ENCODE measurements at regions not wholly inside any gene's neighbourhood (a gene's known extent, or its start where the extent isn't known, plus 50 kb on each side); places are given as distances from the start of the nearest gene placed in this dataset.

DNA sequence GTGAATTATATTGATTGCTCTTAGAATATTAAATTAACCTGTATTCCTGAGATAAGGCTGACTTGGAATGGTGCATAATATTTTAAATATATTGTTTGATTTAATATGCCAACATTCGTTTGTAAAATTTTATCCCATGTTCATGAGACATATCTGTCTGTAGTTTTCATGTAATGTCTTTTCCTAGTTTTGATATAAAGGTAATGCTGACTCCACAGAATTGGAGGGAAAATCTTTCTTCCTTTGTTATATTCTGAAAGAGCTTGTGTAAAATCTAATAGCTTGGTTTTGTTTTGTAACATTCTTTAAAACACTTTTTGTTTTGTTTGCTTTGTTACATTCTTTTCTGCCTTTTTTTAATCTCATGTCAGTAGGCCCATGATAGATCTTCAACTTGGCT, 657.0 kb downstream of the DNAJB9 start:
- no peaks in the 10 kb centered on the region for H3K4me1 ChIP-seq
- H3K9me3 ChIP-seq: no peaks in the 10 kb centered on the region
- H3K27ac ChIP-seq: no peak overlapping the region
- in situ Hi-C loops (cut with MboI; ENCODE audit: low sequenced_read_pairs in 4 of 4): no loop called here
- H3K36me3 ChIP-seq: no peaks in the 10 kb centered on the region
- H3K27me3 ChIP-seq: no peaks in the 10 kb centered on the region
- DNase-seq (no peak), ATAC-seq (no peak)
- H3K4me3 ChIP-seq: no peak overlapping the region
- intact Hi-C loops (cut with DNase I; ENCODE audit: low total_unique reads): no loop called here
- TF ChIP-seq CTCF (IDR thresholded peaks at IDR 0.05 in 4 of 5, conservative IDR thresholded peaks at IDR 0.05 in 1 of 5) (no peak), POLR2A (IDR thresholded peaks at IDR 0.05) (no peak)

DNA sequence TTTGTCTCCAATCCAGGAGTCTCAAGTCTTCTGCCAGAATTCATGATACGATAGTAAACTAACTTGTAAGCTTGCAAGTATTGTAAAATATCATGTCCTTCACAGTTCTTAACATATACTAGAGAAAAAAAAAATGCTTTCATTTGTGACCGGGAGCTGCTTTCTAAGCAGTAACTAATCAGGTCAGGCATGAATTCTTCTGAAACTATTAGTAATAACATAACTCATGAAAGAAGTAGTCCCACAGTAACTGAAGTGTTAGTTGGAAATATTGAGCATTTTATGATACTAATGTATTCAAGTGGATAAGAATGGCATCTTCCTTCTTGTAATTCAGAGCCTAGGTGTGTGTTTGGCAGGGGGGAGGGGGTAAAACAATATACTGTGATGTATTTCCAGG, 665.6 kb downstream of the DNAJB9 start:
- DNase-seq (no peak), ATAC-seq (no peak)
- H3K4me1 ChIP-seq: no peaks in the 10 kb centered on the region
- TF ChIP-seq POLR2A (IDR thresholded peaks at IDR 0.05): no peak
- no peak for TF ChIP-seq CTCF (IDR thresholded peaks at IDR 0.05 in 4 of 5, conservative IDR thresholded peaks at IDR 0.05 in 1 of 5)
- intact Hi-C loops (cut with DNase I; ENCODE audit: low total_unique reads) (no loop called here), in situ Hi-C loops (cut with MboI; ENCODE audit: low sequenced_read_pairs in 4 of 4) (no loop called here)
- no peaks in the 10 kb centered on the region for H3K36me3 ChIP-seq
- H3K27me3 ChIP-seq: no peaks in the 10 kb centered on the region
- no peak overlapping the region for H3K4me3 ChIP-seq
- no peak overlapping the region for H3K27ac ChIP-seq
- no peaks in the 10 kb centered on the region for H3K9me3 ChIP-seq

DNA sequence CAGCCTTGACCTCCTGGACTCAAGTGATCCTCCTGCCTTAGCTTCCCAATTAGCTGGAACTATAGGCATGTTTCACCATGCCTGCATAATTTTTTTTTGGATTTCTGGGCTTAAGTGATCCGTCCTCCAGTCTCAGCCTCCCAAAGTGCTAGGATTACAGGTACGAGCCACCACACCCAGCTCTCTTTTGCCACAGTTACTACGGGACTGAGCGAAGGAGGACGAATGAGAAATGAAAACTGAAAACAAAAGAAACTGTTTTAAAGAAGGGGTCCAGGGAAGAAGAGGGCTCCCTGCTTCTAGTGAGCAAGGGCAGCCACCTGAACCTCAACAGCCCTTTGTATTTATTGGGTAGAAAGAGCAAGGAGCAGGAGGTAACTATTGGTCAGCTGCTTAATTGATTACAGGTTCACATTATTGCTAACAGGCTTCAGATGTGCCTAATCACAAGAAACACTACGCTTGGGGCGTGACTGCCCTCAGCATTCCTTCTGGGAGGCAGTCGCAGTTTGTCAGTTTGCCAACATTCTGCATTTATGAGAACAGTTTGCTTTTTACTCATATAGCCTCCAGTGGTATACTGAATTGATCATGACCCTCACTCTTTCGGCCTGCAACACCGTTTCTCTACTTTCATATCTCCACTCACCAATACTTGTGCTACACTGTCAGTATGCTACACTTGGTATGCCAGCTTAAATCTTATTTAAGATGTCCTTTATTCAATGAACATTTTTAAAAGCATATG, 676.8 kb downstream of the DNAJB9 start:
- Histone ChIP-seq H3K4me1 (no peaks in the 10 kb centered on the region), H3K27me3 (no peaks in the 10 kb centered on the region), H3K9me3 (no peaks in the 10 kb centered on the region), H3K4me3 (no peak overlapping the region), H3K27ac (no peak overlapping the region), H3K36me3 (no peaks in the 10 kb centered on the region)
- no peak for DNase-seq
- TF ChIP-seq CTCF (IDR thresholded peaks at IDR 0.05 in 4 of 5, conservative IDR thresholded peaks at IDR 0.05 in 1 of 5) (no peak), POLR2A (IDR thresholded peaks at IDR 0.05) (no peak)
- in situ Hi-C loops (cut with MboI; ENCODE audit: low sequenced_read_pairs in 4 of 4): no loop called here
- intact Hi-C loops (cut with DNase I; ENCODE audit: low total_unique reads): no loop called here
- no peak for ATAC-seq

DNA sequence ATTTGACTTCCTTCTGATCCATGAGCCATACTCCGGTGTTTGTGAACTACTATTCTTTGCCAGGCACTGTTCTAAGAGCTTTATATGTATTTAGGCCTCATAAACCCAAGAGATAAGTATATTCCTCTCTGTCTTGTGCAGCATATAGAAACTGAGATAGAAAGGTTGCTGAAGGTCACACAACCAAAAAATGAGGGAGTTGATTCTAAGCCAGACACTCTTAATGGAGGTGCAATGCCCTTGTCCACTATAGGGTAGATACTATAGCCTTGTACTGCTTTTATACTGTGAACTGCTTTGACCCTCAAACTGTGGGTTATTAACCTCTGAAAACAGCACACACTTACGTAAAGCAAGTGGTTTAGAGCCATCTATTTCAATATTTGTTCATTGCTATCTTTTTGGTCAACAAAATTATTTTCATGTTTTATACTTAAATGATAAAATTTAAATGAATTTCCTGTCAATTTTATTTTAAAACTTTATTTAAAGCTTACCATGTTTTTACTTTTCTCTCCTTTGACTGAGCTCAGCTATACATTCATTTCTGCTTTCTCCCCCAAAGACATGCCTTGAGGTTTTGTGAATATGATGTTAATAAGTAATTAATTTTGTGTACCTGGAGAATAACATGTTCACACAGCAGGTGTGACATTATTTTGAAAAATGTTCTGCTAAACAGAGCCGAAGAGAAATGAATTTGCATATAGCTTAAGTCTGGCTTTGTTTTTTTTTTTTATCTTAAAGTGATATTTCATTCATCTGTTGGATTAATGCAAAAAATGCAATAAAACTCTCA, 687.3 kb downstream of the DNAJB9 start:
- Histone ChIP-seq H3K4me1 (no peaks in the 10 kb centered on the region), H3K4me3 (no peak overlapping the region), H3K9me3 (no peaks in the 10 kb centered on the region), H3K27me3 (no peaks in the 10 kb centered on the region), H3K36me3 (no peaks in the 10 kb centered on the region), H3K27ac (no peak overlapping the region)
- DNase-seq: no peak
- no peak for ATAC-seq
- intact Hi-C loops (cut with DNase I; ENCODE audit: low total_unique reads) (no loop called here), in situ Hi-C loops (cut with MboI; ENCODE audit: low sequenced_read_pairs in 4 of 4) (no loop called here)
- TF ChIP-seq POLR2A (IDR thresholded peaks at IDR 0.05): no peak
- no peak for TF ChIP-seq CTCF (IDR thresholded peaks at IDR 0.05 in 4 of 5, conservative IDR thresholded peaks at IDR 0.05 in 1 of 5)
